HUDEP-2 (cell line): ENCODE measurements at regions not wholly inside any gene's neighbourhood (a gene's known extent, or its start where the extent isn't known, plus 50 kb on each side); places are given as distances from the start of the nearest gene placed in this dataset.
"Not testable (repeated sequence)": the region's sequence is repeated elsewhere in the genome, so short reads cannot be mapped to it uniquely, and the experiment has no call there.

ENCODE experiments used
- DNase-seq, 76 experiments: peaks; one replicate each; lab custom pipeline; 2025; ENCODE audit not compliant: unreplicated experiment in 76 of 76; lab: John Stamatoyannopoulos, UW

DNA sequence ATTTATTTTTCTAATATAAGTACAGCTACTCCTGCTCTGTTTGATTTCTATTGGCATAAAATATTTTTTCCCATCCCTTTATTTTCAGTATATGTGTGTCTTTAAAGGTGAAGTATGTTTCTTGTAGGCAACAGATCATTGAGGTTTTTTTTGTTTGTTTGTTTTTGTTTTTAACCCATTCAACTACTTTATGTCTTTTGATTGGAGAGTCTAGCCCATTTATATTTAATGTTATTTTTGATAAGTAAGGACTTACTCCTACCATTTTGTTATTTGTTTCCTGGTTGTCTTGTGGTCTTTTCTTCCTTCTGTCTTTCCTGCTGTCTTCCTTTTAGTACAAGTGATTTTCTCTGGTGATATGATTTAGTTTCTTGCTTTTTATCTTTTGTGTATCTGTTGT lies 285.1 kb upstream of the PROX1 start:
- DNase-seq, result no peak

DNA sequence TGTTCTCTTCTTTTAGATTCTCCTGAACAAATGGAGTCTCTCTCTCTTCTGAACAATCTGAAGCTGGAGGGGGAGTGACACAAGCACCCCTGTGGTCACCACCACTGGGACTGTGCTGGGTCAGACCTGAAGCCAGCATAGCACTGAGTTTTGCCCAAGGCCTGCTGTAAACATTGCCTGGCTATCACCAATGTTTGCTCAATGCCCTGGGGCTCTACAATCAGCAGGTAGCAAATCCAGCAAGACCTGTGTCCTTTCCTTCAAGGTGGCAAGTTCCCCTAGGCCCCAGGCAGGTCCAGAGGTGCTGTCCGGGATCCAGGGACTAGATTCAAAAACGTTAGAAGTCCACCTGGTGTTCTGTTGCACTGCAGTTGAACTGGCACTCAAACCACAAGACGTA lies 282.8 kb upstream of the PROX1 start:
- DNase-seq, result no peak

DNA sequence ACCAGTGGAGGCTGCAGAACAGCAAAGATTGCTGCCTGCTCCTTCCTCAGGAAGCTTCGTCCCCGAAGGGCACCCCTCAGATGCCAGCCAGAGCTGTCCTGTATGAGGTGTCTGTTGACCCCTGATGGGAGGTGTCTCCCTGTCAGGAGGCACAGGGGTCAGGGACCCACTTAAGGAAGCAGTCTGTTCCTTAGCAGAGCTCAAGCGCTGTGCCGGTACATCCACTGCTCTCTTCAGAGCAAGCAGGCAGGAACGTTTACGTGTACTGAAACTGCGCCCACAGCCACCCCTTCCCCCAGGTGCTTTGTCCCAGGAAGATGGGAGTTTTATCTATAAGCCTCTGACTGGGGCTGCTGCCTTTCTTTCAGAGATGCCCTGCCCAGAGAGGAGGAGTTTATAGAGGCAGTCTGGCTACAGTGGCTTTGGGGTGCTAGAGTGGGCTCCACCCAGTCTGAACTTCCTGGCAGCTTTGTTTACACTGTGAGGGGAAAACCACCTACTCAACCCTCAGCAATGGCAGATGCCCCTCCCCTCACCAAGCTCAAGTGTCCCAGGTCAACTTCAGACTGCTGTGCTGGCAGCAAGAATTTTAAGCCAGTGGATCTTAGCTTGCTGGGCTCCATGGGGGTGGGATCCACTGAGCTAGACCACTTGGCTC lies 275.8 kb upstream of the PROX1 start:
- not testable (repeated sequence) for DNase-seq

DNA sequence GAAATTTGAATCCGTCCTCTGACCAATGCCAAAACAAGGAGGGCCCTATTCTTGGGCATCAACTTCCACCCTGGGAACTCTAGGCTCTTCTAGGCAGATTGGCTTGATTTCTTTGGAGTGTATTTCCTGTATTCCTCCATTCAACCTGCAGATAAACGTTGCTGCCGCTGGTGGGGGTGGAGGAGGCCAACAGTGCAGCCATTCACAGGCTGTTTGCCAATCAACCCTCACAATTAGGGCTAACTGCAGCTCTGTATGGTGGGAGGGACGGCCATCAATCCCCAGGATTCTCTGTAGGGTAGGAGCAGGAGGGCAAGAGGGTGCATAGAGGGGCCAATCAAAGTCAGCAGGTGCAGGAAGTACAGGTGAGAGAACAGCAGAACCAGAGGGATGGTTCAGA lies 273.1 kb upstream of the PROX1 start:
- no peak for DNase-seq

DNA sequence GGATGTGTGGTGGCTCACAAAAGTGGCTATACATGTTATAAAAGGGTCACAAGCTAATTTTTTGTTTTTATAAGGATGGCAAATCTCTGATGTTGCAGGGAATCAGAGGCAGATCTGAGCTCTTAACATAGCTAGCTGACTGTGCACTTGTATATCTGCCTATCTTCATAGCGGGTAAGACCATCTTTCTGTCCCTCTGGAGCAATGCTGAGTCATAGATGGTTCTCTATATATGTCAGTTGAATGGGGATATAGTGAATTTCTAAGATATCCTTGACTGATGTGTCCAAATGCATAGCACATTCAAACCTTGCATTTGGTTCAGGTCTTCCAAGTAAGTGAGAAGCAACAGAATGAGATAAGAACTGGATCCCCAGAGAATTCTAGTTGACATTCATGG lies 272.6 kb upstream of the PROX1 start:
- DNase-seq, result no peak

DNA sequence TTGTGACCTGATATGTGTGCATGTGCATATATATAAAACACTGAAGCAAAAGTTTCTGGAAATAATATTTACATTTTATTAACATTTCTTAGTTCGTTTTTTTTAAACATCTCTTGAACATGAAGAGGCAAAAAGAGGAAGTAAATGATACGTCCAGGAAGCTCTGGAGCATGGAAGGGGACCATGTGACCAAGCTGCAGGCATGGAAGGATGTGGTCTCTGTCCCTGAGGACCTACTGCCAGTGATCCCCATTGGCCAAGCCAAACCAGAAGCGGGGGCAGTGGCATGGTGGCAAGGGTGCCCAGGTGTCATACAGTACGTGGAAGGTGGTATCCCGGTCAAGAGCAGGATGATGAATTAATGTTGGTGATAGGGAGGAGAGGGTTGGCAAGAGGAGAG lies 268.3 kb upstream of the PROX1 start:
- DNase-seq, result no peak

DNA sequence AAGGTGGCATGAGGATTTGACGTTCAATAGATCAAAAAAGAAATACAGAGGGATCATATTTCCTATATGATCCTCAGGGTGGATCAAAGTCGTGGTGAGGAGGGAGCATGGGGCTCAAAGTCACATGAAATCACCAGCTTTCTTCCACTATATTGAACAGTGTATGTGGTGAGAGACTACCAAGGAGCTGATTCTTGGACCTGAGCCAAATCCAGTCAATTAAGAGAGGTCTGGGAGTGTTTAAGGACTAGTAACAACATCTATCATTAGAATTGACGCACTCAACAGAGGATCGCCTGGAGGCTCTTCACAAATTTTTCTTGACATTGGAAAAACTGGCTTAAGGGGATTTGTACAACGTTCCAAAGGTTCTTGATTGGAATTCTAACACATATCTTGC lies 267.7 kb upstream of the PROX1 start:
- no peak for DNase-seq

DNA sequence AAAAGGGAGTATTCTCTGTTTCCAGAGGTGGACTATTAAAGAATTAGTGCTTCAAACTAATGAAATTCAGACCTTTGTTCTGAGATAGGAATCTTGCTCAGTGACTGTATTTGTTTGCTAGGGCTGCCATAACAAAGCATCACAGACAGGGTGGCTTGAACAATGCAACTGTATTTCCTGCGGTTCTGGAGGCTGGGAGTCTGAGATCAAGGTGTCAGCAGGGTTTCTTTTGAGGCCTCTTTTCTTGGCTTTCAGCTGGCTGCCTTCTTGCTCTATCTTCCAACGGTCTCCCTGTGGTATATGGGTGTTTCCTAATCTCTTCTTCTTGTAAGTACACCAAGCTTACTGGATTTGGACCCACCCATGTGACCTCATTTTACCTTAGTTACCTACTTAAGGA lies 264.6 kb upstream of the PROX1 start:
- DNase-seq, result peak in 21 of 76 experiments; percentile 1 to 59 (median 18)

DNA sequence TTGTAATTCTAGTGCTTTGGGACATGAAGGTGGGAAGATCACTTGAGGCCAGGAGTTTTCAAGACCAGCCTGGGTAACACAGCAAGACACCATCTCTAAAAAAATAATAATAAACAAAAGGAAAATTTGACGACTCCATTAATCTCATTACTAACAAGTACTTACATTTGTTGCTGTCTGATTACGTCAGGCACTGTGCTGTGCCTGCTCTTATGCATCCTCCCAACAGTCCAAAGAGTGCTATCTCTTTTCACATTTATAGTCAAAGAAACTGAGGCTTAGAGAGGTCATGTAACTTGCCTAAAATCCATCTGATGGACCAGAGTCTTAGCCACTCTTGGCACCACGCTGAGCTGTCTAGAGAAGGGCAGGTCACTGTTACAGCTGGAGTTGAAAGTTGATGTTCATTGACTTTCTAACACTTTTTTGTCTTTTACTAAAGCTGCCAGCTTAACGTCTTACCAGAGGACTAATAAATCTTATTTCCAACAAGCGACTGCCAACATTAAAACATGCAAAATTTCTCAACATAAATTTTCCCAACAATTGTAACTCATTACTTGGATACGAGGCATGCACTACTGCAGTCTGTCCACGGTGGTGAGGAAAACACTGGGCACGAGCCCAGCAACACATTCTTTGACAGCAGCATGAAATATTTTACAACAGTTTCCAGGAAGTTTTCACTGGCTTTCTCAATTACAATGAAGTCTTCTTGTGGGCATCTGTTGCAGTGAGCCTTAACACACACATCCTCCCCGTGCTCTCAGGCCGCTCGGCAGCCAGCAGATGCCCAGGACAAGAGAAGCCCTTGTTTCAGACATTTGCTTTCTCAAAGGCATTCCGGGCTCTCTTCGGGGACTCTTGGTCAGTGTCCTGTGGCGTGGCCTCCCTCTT lies 262.9 kb upstream of the PROX1 start:
- DNase-seq, result no peak

DNA sequence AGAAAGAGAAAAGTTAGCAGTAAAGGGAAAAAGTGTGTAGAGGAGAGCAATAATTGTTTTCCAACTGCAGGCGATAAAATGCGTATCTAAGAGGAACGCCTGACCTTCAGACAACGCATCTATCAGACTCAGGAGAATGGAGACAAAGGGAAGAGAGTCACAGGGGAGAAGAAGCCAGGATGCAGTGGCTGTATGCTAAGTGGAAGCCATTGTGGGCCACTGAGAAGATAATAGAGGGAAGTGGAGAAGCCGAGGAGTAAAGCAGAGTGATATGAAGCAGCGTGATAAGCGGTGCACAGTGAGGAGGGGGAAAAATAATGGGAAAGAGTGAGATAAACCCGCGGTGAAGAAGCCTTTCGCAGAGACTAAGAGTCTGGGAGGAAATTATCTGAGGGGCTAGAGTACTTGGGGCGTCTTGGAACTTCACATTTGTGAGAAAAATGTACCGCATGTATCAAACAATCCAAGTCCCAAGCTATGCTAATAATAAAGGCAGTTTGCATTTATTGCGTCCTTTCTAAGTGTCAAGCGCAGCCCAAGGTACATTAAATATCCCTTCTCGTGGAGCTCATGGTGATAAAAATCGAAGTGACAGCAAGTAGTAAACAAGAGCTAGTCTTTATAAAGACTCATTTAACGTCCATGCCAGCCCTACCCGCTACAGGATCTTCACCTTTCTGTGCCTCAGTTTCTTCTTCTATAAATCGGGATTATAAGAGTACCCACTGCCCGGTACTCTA lies 259.8 kb upstream of the PROX1 start:
- DNase-seq, result no peak

DNA sequence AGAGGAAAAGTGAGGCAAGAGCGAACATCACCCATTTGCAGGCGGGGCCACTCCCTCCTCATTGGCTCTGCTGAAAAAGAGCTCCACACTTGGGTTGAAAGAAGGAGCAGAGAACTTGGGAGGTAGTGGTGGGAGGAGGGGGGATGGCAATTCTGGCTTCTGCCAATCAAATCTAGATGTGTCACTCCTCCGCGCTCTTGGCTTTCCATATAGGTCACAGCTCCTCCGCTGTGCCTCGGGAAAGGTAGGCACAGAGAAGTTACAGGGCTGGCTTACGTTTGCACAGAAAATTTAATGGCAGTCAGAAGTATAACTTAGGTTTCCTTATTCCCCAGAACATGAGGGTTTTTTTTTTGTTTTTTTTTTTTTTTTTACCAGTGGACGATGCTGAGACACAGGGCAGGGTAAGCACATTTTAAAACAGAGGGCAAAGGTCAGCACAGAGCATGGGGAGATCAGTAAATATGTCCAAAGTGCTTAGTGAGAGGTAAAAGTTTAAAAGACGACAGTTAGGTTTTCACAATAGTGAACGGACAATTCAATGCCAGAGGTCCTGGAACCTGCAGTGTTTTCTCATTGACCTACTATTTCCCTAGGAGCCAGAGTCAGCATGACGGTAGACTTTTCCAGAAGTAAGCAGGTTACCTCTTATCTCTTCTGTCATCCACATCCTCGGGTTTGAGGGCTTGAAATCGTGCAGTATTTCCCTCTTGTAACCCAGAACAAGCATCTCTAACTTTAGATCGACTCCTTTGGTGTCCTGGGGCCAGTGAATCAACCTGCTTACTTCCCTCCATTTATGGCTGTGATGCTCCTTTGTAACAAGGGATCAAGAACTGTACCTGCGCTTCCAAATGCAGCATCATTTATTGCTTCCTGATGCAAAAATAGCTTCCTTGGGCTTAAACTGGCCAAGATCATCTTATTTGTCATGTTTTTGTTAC lies 258.9 kb upstream of the PROX1 start:
- no peak for DNase-seq

DNA sequence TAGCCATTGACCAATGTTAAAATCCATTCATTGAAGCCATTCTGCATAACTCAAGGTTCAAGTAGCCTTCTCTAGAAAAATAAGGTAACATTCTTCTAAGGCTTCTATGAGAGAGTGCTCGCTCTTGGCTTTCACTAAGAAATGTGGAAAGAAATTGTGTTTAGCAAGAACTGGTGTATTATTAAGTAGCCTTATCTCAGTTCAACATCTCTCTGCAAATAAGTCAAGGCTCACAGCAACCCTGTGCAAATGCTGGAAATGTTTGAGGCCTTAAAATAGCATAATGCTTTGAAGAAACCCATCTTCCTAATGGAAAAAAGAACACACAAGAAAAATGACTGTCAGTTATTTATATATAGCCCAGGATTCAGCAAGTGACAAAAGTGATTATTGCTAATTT lies 254.1 kb upstream of the PROX1 start:
- no peak for DNase-seq

DNA sequence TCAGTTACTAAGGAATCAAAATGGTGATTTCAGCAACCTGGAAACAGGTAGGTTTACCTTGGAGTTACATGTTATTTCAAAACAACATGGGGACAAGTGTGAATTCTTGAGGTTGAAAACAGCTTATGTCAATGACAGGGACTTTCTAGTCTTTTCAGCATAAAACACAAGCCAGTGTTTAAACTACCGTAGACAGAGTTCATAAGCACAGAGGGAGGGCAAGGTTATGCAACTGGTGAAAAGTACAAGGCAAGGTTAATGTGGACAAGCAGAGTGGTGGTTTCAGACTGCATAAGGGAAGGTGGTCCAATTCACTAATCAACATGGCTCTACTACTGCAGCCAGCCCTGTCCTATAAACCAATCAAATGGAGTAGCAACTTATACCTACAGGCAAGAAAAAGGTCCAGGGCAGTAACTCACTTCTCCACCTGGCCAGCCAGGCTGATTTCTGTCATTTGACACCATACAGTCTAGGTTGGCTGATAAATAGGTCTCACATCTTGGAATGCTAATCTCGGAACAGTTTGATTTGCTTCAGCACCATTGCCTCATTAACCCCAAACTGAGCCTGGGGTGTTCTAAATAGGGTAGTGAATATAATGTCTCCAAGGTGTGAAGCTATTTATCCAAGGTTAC lies 250.3 kb upstream of the PROX1 start:
- DNase-seq, result no peak

DNA sequence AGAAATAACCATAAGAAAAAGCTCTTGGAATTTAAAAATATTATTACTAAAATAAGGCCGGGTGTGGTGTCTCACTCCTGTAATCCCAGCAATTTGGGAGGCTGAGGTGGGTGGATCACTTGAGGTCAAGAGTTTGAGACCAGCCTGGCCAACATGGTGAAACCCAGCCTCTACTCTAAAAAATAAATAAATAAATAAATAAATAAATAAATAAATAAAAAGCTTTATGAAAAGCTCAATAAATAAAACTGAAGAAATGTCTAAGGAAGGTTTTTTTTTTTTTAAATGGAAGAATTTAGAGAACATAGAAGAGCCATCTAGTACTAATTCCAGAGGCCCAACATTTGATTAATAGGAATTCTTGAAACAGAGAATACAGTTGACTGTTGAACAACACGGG lies 249.1 kb upstream of the PROX1 start:
- no peak for DNase-seq

DNA sequence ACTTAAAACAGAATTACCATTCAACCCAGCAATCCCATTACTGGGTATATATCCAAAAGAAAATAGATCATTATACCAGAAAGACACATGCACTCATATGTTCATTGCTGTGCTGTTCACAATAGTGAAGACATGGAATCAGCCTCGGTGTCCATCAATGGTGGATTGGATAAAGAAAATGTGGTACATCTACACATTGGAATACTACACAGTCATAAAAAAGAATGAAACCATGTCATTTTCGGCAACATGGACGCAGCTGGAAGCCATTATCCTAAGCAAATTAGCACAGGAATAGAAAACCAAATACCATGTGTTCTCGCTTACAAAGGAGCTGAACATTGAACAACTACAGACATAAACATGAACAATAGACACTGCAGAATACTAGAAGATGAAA lies 244.8 kb upstream of the PROX1 start:
- DNase-seq, result no peak

DNA sequence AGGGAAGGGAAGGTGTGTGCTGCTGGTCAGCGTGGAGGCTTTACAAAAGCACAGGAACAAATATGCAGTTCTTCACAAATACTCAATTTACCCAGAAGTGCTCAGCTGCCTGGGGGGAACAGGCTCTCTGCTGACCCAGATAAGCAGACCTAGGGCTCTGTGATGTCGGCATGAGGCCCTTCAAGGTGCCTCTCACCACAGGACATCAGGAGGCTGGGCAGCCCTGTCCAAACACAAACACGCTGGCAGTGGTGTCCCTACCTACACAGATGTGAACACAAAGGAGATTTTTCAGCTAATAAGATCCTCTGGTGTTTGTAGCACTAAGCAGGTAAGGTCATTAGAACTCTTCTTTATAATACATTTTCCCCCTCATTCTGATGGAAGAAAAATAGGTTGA lies 243.0 kb upstream of the PROX1 start:
- DNase-seq, result no peak

DNA sequence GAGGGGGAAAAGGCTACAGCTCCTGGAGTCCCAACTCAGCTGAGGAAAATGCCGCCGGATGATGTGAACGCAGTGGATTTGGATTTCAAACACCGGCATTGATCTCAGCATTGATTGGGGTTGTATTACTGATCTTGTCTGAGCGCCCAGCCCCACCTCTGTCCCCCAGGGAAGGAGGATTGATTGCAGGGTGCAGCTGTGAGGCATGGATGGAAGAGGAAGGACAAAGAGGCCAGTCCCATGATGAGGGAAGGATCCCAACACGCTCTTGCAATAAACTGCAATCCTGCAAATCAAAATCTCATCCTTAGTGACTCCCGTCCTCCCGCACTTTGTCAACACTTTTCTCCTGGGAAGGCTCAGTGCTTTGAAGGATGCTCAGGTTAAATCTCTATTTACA lies 242.3 kb upstream of the PROX1 start:
- DNase-seq, result no peak

DNA sequence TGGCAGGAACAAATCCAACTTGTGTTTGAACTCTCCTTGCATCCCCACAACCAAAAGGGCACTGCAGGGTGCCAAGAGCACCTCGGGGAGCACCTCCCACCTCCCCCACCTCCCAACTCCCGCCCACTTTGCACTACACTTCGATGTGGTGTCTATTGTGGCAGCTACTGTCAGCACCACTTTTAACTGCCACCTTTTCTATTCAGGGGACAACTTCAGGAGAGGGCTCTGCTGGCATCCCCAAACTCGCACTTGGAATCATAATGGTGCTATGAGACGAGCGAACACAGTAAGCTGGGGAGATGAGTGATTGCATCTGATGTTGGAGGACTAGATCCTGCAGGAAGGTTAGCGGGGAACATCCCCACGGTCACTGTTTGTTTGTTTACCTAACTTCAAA lies 238.2 kb upstream of the PROX1 start:
- DNase-seq, result no peak

DNA sequence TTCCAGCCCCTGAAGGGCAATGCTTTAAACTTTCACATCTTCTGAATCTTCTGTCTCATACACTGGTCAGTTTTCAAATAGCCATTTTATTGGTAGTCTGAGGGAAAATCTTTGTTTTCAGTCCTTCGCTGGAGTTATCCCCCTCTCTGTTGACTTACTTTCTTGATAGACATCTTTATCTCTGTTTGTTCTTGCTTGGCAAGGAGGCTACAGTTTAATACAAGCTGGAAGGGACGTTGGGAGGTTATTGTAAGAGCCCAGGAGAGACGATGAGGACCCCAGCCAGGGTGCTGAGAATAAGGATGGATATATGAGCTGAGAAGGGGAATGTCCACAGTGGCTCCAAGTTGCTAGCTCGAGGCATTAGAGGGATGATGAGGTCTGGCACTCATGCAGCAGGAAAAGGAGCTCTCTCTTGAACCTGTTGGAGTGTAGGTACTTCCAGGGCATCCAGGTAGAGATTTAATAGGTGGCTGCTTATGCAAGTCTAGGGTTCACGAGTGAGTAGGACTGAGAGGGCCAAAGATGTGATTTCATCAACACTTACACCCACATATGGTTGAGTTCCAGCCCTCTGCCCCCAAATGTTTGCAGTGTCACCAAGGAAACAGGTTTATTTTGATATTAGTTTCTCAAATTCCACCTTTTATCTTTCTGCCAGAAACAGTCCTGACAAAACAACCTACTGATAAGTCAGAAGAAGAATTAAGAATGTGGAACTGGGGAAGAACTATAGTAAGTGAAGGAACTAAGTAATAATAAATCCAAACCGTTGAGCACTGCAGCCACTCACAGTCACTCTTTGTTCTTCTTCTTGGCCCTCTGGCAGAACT lies 237.3 kb upstream of the PROX1 start:
- no peak for DNase-seq
